H9 (cell line): ENCODE measurements at regions not wholly inside any gene's neighbourhood (a gene's known extent, or its start where the extent isn't known, plus 50 kb on each side); places are given as distances from the start of the nearest gene placed in this dataset.

ENCODE experiments used
- DNase-seq: peaks from one replicate; pipeline ENCODE4 v3.0.0-alpha.2; 2017
- H2AFZ ChIP-seq: one replicate; pipeline ENCODE4 v1.6.1; 2013; ENCODE audit warnings: mild to moderate bottlenecking, low read length, control low read depth, moderate library complexity
- H2AK5ac ChIP-seq: 2 replicates; pipeline ENCODE4 v1.6.1; 2013; ENCODE audit warnings: low read length, control low read depth, mixed read lengths; ENCODE audit not compliant: insufficient read length
- H2BK120ac ChIP-seq: one replicate; pipeline ENCODE4 v1.6.1; 2013; ENCODE audit warnings: low read depth, mild to moderate bottlenecking, low read length, control low read depth, inconsistent platforms; ENCODE audit not compliant: poor library complexity, severe bottlenecking
- H2BK12ac ChIP-seq: 2 replicates; pipeline ENCODE4 v1.6.1; 2013; ENCODE audit warnings: low read length, control low read depth, mixed read lengths, low read depth; ENCODE audit not compliant: insufficient read length
- H2BK15ac ChIP-seq: 2 replicates; pipeline ENCODE4 v1.6.1; 2013; ENCODE audit warnings: low read depth, low read length, control low read depth
- H2BK20ac ChIP-seq: one replicate; pipeline ENCODE4 v1.6.1; 2013; ENCODE audit warnings: low read depth, mild to moderate bottlenecking, low read length, control low read depth, inconsistent platforms; ENCODE audit not compliant: poor library complexity, severe bottlenecking
- H2BK5ac ChIP-seq: 2 replicates; pipeline ENCODE4 v1.6.1; 2013; ENCODE audit warnings: low read length, control low read depth, mixed read lengths; ENCODE audit not compliant: insufficient read length
- H3K14ac ChIP-seq: 2 replicates; pipeline ENCODE4 v1.6.1; 2013; ENCODE audit warnings: low read length, control low read depth; ENCODE audit not compliant: insufficient read depth
- H3K18ac ChIP-seq: 2 replicates; pipeline ENCODE4 v1.6.1; 2013; ENCODE audit warnings: low read depth, mild to moderate bottlenecking, mixed read lengths, low read length, control low read depth; ENCODE audit not compliant: insufficient read length
- H3K23ac ChIP-seq: 2 replicates; pipeline ENCODE4 v1.6.1; 2013; ENCODE audit warnings: low read length, control low read depth, mixed read lengths, low read depth; ENCODE audit not compliant: insufficient read length
- H3K23me2 ChIP-seq: 2 replicates; pipeline ENCODE4 v1.6.1; 2013; ENCODE audit warnings: low read depth, mild to moderate bottlenecking, mixed read lengths, low read length, control low read depth; ENCODE audit not compliant: insufficient read length, poor library complexity, severe bottlenecking
- H3K27ac ChIP-seq: 2 replicates; pipeline ENCODE4 v1.5.1; 2013; ENCODE audit warnings: low read length, control low read depth, mixed read lengths, low read depth; ENCODE audit not compliant: insufficient read length
- H3K27me3 ChIP-seq: 2 replicates; pipeline ENCODE4 v1.6.1; 2013; ENCODE audit warnings: low read length, control low read depth, inconsistent platforms; ENCODE audit not compliant: insufficient read depth
- H3K4ac ChIP-seq: 2 replicates; pipeline ENCODE4 v1.6.1; 2013; ENCODE audit warnings: low read depth, mild to moderate bottlenecking, control low read depth, inconsistent platforms, low read length, moderate library complexity
- H3K4me1 ChIP-seq: 2 replicates; pipeline ENCODE4 v1.6.1; 2013; ENCODE audit warnings: low read length, control low read depth, inconsistent platforms; ENCODE audit not compliant: insufficient read depth
- H3K4me2 ChIP-seq: 2 replicates; pipeline ENCODE4 v1.6.1; 2013; ENCODE audit warnings: low read length, control low read depth, mixed read lengths; ENCODE audit not compliant: insufficient read length, insufficient read depth
- H3K56ac ChIP-seq: 2 replicates; pipeline ENCODE4 v1.6.1; 2013; ENCODE audit warnings: low read depth, mild to moderate bottlenecking, mixed read lengths, low read length, control low read depth; ENCODE audit not compliant: insufficient read length
- H3K79me1 ChIP-seq: 2 replicates; pipeline ENCODE4 v1.6.1; 2013; ENCODE audit warnings: low read depth, mild to moderate bottlenecking, moderate library complexity, low read length, control low read depth, inconsistent platforms; ENCODE audit not compliant: insufficient read depth, poor library complexity, severe bottlenecking
- H3K79me2 ChIP-seq: 2 replicates; pipeline ENCODE4 v1.6.1; 2013; ENCODE audit warnings: low read length, control low read depth, inconsistent platforms; ENCODE audit not compliant: insufficient read depth
- H3K9ac ChIP-seq: 2 replicates; pipeline ENCODE4 v1.6.1; 2013; ENCODE audit warnings: low read length, control low read depth, mixed read lengths; ENCODE audit not compliant: insufficient read length; ENCODE audit errors: extremely low read depth
- H3K9me3 ChIP-seq: one replicate; pipeline ENCODE4 v1.6.1; 2013; ENCODE audit warnings: low read depth, low read length, inconsistent platforms; ENCODE audit not compliant: control insufficient read depth
- H3T11ph ChIP-seq: one replicate; pipeline ENCODE4 v1.6.1; 2013; ENCODE audit warnings: mild to moderate bottlenecking, low read length, control low read depth, inconsistent platforms
- H4K20me1 ChIP-seq: one replicate; pipeline ENCODE4 v1.6.1; 2013; ENCODE audit not compliant: control insufficient read depth, insufficient read length, insufficient read depth
- H4K5ac ChIP-seq: 2 replicates; pipeline ENCODE4 v1.6.1; 2013; ENCODE audit warnings: low read depth, mild to moderate bottlenecking, mixed read lengths, low read length, control low read depth; ENCODE audit not compliant: insufficient read length
- H4K8ac ChIP-seq: replicated peaks from 2 replicates; pipeline ENCODE4 v1.6.1; 2013; ENCODE audit warnings: low read length, control low read depth, mixed read lengths, low read depth; ENCODE audit not compliant: insufficient read length
- H4K91ac ChIP-seq: 2 replicates; pipeline ENCODE4 v1.6.1; 2013; ENCODE audit warnings: low read depth, mild to moderate bottlenecking, moderate library complexity, mixed read lengths, low read length, control low read depth; ENCODE audit not compliant: insufficient read length
- H3K27ac Mint-ChIP-seq, 3 experiments: 2 replicates in 2 of 3; 3 replicates in 1 of 3; pipeline ENCODE4 v1.8.0; 2020 to 2021; ENCODE audit warnings: mixed read lengths in 3 of 3, mild to moderate bottlenecking in 1 of 3, moderate library complexity in 1 of 3
- H3K27me3 Mint-ChIP-seq: 2 replicates; pipeline ENCODE4 v1.8.0; 2021; ENCODE audit warnings: low read depth, mild to moderate bottlenecking, moderate library complexity, mixed read lengths
- H3K36me3 Mint-ChIP-seq, 3 experiments: 2 replicates in 2 of 3; 3 replicates in 1 of 3; pipeline ENCODE4 v1.8.0; 2020 to 2021; ENCODE audit warnings: low read depth in 3 of 3, mixed read lengths in 3 of 3; ENCODE audit not compliant: insufficient read depth in 1 of 3
- H3K4me1 Mint-ChIP-seq, 2 experiments: 2 replicates each; pipeline ENCODE4 v1.8.0; 2020; ENCODE audit warnings: mixed read lengths in 2 of 2
- H3K4me3 Mint-ChIP-seq, 2 experiments: 2 replicates in 1 of 2; 3 replicates in 1 of 2; pipeline ENCODE4 v1.8.0; 2020 to 2021; ENCODE audit warnings: mild to moderate bottlenecking in 2 of 2, mixed read lengths in 2 of 2, moderate library complexity in 1 of 2
- H3K9me3 Mint-ChIP-seq, 2 experiments: 2 replicates in 1 of 2; 3 replicates in 1 of 2; pipeline ENCODE4 v1.8.0; 2020; ENCODE audit warnings: mild to moderate bottlenecking in 2 of 2, mixed read lengths in 2 of 2, moderate library complexity in 1 of 2
- CTCF ChIP-seq: fragments of 200-600 bp; sonication (generic); conservative IDR thresholded peaks from 3 replicates; pipeline ENCODE4 v1.8.0; 2021; ENCODE audit warnings: antibody characterized with exemption, mild to moderate bottlenecking
- WGBS: extraction: QIAGEN DNeasy Blood & Tissue Kit; methylation state at CpG from one replicate; pipeline ENCODE4 v1.1.7; 2013; ENCODE audit warnings: missing lambda C conversion rate, low lambda C conversion rate, mixed read lengths; ENCODE audit not compliant: insufficient read length; ENCODE audit errors: extremely low coverage; 5-methylcytosine and 5-hydroxymethylcytosine counted together

- no peaks in the 10 kb centered on the region; a peak in 1 of 5 replicates for H3K9me3 Mint-ChIP-seq
- Histone ChIP-seq H3K14ac (no peak overlapping the region), H3K4ac (no peak overlapping the region), H3K79me1 (no peaks in the 10 kb centered on the region), H2BK15ac (no peak overlapping the region), H3T11ph (no peak overlapping the region), H2BK20ac (no peak overlapping the region), H2BK120ac (no peak overlapping the region), H3K9me3 (no peaks in the 10 kb centered on the region), H4K91ac (no peak overlapping the region), H3K18ac (no peak overlapping the region), H2AFZ (no peak overlapping the region), H2AK5ac (no peak overlapping the region), H4K5ac (no peak overlapping the region), H3K27me3 (no peaks in the 10 kb centered on the region), H3K23ac (no peak overlapping the region), H4K20me1 (no peaks in the 10 kb centered on the region), H3K4me2 (no peak overlapping the region), H3K23me2 (no peaks in the 10 kb centered on the region), H2BK12ac (no peak overlapping the region), H4K8ac (no peak overlapping the region), H3K79me2 (no peaks in the 10 kb centered on the region), H2BK5ac (no peak overlapping the region), H3K56ac (no peak overlapping the region), H3K4me1 (no peaks in the 10 kb centered on the region), H3K27ac (no peak overlapping the region), H3K9ac (no peak overlapping the region)
- no peak for DNase-seq
- no CpG with 5 or more reads among the region's 3 CpGs for WGBS
- H3K36me3 Mint-ChIP-seq, result no peaks in the 10 kb centered on the region
- no peak overlapping the region for H3K4me3 Mint-ChIP-seq
- peaks cover 8 to 16% of the 10 kb centered on the region in 2 experiments for H3K4me1 Mint-ChIP-seq
- no peaks in the 10 kb centered on the region for H3K27me3 Mint-ChIP-seq
- peak overlapping the region in 1 of 3 experiments; percentile 68; a peak in 1 of 7 replicates for H3K27ac Mint-ChIP-seq
- no peak for TF ChIP-seq CTCF
Measured at GRCh38 chr4:167786504-167786903, 305.8 kb upstream of the ANXA10 start.
